GM21423 (cell line): ENCODE measurements at regions not wholly inside any gene's neighbourhood (a gene's known extent, or its start where the extent isn't known, plus 50 kb on each side); places are given as distances from the start of the nearest gene placed in this dataset.
"Not testable (repeated sequence)": the region's sequence is repeated elsewhere in the genome, so short reads cannot be mapped to it uniquely, and the experiment has no call there.

Source experiments
- ATAC-seq: cut with Tn5 transposase; IDR thresholded peaks from one replicate; pipeline ENCODE4 v1.9.1; 2021; ENCODE audit warnings: mild to moderate bottlenecking, moderate library complexity; ENCODE audit not compliant: unreplicated experiment

DNA sequence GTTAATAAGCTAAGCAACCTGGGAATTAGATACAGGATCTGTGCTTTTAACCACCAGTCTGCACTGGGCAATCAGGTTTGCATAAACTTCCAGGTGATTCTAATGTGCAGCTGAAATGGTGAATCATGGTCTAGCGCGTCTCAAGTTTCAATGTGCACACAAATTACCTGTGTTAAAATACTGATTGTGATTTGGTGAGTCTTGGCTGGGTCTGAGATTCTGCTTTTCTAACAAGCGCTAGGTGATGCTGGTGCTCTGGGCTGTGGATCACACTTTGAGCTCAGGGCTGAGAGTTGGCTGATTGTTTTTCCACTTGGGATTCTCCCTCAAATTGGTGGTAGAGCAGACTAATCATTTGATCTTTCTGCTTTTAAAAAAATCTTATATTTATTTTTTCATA lies 124.8 kb downstream of the C12orf75 start:
- ATAC-seq = no peak

DNA sequence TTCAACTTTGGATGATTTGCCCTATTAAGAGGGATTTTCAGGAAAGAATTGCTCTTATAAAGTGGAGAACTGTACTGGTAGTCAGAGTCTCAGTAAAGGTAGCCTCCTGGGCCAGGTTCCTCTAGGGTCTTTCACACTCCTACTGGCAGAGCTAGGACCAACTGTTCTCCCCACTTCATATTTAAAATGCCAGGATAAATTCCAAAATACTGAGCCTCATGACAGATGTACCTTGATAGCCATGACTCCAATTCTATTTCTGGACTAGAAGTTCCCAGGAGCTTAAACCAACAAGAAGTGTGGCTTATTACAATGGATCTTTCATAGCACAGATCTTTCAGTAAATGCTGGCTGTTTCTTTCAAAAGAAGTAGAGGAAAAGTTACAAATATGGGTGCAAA lies 126.5 kb downstream of the C12orf75 start:
- no peak for ATAC-seq

DNA sequence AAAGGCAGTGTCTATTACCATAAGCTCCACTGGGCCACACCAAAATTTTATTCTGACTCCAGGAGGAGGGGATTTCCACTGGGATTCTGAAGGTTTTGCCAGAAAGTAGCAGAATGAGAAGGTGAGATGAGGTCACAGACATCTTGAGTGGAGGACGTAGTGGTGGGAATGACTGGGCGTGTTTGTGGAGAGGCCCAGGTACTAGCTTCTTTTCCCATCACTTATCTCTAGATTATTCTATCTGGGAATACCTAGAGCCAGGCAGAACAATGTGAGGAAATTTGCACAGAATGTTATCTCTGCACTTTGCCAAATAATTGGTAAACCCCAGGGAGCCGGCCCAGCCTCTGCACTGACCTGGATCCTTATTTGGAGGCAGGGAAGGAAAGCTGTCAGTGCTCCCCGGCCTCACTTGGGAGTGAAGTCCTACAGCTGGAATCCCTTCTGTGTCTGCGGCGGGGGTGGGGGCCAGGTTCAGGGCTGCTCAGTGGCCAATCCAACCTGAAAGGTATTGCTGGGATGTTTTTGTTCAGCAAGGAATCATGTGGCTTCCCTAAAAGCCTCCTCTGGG lies 129.4 kb downstream of the C12orf75 start:
- ATAC-seq = no peak

DNA sequence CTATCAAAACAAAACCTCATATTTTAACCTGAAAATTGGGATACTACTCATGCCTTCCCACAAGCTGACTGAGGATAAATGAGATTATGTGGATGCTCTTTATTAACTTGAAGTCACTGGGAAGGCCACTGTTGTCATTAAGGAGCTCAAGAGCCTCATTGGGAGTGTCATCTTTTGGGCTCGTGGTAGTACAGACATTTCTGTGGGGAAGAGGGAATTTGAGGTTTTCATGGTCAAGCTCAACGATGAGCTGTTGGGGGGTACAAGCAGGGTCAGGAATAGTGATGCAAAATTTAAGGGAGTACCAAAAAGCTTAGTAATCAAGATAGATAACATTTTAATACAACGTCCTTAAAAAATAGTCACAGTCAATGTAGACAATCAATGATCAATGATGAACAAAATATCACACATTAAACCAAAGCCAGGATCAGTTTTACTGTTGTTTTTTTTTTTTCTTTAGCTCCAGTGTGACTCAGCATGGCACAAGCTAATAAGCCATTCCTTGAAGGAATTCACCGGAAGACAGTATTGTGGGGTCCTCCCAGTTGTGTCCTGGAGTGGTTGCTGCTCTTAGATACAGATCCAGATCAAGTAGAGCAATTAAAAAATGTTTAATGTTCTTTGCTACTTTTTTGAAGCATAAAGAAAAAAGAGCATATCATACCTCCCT lies 130.9 kb downstream of the C12orf75 start:
- ATAC-seq = no peak

DNA sequence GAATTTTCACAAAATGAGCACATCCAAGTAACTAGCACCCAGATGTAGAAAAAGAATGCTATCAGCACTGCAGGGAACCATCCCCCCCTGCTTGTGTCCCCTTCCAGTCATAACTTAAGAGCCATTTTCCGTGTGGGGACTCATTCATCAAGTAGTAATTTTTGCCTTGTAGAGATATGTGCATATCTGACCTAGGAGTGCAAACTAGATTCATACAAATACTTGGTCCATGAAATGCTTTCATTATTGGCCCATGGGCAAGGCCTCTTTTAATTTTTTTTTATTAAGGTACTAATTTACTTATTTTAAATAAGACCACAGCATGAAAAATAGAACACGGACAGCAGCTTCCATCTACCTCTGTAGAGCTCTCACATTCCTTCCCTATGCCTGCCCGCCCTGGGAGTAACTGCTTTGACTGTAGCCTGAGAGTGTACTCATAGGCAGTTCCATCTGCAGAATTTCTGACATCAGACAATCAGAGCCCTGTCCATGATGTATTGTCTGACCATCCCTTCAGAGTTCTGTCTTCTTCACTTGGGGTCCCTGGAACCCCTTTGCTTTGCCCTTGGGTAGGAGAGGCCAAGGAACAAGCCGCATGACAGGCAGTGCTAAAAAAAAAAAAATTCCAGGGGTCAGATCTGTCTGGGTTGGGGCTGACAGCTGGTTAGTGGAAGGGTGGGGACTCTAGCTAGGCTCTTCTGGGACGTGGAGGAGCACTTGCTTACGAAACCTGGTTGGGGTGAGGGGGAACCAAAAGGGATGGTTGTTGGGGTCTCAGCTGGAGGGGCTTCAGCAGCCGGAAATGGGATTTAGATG lies 131.7 kb downstream of the C12orf75 start:
- ATAC-seq = no peak

DNA sequence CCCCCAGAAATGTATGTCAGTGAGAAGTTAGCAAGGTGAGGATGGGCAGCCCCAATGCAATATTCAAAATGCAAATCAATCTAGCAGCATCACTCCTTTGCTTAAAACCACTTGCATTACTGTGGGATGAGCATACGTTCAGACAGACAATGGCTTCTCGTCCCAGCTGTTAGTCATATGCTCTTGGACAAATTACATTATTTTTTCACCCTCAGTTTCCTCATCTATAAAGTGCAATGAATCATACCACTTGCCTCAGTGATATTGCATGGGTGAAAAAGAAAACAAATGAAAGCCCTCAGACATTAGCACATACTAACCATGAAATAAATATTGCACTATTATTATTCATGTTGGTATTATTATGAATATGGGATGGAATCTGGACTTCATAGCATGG lies 132.3 kb downstream of the C12orf75 start:
- no peak for ATAC-seq

DNA sequence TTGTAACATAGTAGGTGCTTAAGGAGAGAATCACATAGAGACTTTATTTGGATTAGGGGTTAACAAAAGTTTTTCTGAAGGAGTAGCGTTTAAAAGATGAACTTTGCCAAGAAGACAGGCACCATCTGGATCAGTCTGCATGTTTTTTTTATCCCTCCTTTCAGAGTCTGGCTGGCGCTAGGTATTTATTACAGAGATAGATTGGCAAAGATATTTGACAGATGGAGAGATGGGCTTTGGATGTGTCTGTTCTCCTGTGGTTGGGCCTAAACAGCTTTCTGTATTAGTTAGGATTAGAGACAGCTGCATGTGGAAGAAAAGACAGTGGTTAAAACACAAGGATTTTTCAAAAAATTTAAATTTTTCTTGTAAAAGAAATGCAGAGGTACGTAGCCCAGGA lies 133.9 kb downstream of the C12orf75 start:
- ATAC-seq = no peak

DNA sequence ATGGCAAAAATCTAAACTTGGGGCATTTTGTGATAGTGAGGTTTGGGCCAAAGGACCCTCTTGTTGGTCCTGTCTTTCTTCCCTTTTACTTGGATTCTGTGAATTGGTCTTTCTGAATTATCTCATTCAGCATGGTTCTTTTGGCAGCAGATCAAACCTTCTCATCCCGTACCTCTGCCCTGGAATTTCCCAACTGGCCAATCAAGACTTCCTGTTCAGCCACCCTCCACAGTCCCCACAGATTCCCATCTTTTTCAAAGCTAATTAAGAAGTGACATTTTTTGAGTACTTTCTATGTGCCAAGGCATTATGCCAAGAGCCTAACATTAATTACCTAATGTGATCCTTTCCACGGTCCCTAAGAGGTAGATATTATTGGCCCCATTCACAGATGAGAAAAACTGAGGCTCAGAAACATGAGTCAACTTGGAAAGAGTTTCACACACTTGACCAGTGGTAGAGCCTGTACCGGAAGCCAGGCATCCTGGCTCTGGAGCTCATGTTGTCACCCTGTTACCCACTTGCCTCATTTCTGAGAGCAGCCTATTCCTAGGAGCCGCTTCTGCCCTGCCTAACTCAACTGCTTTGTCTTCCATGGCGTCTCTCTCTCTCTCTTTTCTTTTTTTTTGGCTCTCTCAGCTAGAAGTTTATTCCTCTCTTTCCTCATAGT lies 135.9 kb downstream of the C12orf75 start:
- no peak for ATAC-seq

DNA sequence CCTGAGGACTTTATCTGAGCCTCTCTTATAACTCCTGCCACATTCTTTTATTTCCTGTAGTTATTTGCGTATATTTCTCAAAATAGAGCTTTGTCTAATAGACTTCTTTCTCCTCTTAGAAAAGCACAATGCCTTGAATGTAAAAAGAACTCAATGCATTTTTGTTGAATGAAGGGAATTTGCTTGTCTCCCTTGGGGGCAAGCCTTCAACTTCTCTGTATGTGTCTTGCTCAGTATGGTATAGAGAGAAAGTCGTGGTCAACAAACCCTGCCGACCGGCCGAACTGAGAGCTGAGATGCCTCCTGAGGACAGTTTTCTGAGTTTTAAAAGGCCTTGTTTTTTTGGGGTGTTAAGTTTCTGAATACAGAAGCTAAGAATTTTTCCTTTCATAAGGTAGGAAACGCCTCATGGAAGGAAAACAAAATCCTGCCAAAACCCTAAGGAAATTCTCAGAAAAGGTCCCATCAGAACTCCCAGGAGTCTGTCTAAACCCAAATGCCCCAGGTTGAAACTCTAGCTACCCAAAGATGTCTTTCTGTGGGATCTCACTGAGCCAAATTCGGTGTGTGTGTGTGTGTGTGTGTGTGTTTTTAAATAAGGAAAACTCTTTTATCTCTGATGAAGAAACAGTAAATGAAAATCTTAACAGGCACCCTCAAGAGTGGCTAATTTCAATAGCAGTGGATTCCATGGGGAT lies 136.6 kb downstream of the C12orf75 start:
- no peak for ATAC-seq

DNA sequence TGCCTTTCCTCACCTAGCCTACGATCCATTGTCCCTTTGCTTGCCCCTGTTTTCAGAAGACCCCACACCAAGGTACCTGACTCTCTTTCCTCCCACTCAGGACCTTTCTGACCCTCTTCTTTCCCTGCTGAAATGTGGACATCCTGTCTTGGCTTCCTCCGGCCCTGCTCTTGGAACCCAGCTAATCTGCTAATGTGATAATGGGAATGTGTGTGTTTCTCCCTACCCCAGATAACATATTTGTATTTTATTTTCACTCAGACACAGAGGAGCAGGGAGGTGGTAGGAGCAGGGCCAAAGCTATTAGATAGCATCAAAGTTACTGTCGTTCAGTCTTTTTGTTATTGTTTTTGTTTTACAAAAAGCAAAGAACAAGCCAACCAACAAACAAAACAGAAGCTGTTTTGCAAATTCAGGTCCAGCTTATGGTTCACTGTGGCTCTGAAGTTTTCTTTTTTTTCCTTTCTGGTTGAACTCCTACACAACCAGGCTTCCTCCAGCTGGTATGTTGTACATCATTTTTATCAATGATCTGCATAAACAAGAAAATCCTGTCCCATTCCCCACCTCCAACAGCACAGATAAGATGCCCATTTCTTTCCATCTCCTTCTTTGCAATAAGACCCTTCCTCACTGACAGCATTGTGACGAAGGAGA lies 137.3 kb downstream of the C12orf75 start:
- ATAC-seq = no peak

DNA sequence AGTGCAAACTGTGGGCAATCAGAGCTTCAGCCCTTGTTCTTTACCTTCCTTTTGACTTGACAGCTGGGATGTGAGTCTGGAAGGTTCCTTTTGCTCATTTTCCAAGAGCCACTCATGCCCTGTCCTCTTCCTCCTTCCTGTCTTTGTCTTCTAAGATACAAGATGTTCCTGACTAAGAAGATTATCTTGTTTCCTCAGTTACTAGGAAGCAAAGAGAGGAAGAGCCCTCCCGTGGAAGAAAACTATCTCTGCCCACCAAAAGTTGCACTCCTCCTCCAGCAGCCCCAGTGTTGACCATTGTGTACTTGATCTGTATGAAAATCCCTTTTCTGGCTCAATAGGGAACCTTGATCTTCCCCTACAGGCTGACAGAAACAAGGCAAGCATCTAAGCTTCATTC lies 138.0 kb downstream of the C12orf75 start:
- ATAC-seq = no peak

DNA sequence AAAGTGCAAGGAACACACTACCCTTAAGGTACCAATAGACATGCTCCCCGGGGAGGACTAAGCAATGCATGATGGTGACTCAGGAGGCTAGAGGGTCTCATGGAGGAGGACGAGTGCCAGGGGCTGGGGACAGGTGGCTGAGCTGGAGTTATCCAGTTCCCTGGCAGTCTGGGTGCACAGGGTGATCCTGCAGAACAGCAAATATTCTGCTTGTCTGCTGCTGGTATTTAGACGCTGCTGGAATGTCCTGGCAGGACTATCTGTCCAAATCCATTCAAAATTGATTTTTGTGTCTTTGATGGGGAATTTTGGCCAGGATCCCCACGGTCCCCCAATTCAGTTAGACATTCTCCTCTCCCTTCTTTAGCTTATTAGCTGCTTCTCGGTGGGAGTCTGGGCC lies 138.7 kb downstream of the C12orf75 start:
- ATAC-seq = no peak

DNA sequence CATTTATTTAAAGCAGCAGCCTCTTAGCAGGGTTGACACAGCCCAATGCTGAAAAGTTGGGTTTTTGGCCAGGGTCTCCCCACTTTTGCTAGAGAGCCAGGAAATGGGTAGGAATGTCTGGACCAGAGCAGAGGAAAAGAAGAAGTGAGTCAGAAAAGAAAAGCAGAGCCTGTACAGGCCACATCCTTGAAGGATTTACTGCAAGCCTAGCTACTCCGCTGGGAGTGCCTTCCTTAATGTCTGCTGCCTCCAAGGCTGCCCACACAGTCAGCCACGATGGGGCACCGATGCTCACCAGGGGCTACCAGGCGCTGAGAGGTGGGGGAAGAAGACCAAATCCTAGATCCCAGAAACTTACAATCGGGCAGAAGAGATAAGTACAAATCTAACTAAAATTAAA lies 139.2 kb downstream of the C12orf75 start:
- ATAC-seq = no peak

DNA sequence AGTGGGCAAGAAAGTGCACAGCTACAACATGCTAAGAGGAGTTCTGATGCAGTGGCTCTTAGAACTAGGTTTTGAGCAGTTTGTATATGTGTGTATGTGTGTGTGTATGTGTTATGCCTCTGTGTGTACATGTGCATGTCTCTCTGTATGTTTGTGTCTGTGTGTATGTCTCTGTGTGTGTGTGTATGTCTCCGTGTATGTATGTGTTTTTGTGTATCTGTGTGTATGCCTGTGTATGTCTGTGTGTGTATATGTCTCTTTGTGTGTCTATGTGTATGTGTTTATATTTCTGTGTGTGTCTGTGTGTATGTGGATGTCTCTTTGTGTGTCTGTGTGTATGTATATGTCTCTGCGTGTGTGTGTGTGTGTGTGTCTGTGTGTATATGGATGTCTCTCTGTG lies 139.6 kb downstream of the C12orf75 start:
- no peak for ATAC-seq

DNA sequence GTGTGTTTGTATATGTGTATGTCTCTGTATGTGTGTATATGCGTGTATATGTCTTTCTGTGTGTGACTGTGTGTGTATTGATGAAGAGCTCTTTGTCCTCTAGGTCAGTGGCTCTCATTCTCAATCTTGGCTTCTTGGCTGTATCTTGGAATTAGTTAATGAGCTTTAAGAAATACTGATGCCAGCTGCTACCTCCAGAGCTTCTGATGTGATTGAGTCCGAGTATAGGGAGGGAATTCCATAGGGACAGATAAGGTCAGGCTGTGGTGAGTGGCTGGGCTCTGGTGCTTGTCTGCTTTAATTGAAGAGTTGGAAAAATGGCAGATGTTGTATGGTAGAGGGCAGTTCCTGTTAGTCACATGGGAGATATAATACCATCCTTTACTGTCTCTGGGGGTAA lies 140.1 kb downstream of the C12orf75 start:
- ATAC-seq = no peak

DNA sequence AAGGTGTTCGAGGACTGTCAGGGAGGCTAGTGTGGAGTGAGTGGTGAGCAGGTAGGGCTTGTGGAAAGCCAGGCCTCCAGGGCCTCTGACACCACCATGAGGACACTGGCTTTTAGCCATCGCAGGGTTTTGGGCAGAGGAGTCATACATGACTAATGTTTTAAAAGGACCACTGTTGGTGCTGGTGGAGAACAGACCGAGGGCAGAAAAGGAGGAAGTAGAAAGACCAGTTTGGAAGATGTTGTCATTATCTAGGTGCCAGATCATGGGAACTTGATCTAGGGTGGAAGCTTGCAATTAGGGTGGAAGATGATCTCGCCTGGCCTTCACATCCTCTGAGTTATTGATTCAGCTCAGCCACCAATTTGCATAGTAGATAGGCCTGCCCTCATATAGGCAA lies 144.2 kb downstream of the C12orf75 start:
- no peak for ATAC-seq

DNA sequence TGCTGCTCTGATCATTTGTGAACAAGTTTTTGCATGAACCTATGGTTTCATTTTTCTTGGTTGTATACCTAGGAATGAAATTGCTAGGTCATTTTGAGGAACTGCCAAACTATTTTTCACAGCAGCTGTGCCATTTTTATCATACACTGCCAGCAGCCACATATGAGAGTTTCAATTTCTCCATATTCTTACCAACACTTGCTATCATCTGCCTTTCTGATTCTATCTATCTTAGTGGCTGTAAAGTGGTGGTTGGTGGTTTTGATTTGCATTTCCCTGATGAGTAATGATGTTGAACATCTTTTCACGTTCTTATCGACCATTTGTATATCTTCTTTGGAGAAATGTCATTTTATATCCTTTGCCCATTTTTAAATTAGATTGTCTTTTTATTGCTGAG lies 146.1 kb downstream of the C12orf75 start:
- ATAC-seq = no peak

DNA sequence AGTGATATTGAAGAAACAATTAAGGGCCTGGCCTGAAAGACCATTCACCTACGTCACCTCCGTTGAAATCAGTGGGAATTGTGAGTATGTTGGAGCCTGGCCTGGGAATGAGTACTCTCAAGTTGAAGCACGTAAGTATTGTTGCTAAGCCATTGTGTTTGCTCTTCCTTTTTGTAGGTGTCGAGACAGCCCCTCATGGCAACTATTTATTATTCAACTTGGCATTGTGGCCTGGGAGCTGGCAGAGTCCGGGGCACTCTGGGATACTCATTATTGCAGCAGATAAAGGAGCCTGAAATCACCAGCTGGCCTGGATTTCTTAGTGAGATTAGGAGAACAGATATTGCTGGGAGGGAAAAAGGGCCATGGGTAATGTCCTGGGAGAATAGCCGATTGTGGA lies 147.4 kb downstream of the C12orf75 start:
- ATAC-seq = no peak

DNA sequence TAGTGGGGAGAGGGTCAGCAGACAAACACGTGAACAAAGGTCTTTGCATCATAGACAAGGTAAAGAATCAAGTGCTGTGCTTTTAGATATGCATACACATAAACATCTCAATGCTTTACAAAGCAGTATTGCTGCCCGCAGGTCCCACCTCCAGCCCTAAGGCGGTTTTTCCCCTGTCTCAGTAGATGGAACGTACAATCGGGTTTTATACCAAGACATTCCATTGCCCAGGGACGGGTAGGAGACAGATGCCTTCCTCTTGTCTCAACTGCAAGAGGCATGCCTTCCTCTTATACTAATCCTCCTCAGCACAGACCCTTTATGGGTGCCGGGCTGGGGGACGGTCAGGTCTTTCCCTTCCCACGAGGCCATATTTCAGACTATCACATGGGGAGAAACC lies 148.3 kb downstream of the C12orf75 start:
- not testable (repeated sequence) for ATAC-seq

DNA sequence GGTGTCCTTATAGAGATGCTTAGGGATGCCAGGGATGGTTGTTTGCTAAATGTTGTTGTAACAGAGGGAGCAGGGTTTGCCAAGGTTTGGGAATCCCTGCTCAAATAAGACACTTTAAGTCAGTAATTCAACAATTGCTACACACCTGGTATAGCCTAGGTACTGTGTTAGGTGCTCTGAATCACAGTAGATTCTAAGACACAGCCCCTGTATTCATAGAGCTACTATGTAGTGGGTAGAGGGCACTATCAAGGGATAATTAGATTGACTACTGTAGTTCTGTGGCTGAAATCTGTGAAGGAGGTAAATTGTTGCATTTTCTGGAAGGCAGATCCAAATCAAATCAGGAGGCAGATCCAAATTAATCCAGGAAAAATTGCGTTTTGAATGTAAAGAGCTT lies 149.2 kb downstream of the C12orf75 start:
- ATAC-seq = no peak

DNA sequence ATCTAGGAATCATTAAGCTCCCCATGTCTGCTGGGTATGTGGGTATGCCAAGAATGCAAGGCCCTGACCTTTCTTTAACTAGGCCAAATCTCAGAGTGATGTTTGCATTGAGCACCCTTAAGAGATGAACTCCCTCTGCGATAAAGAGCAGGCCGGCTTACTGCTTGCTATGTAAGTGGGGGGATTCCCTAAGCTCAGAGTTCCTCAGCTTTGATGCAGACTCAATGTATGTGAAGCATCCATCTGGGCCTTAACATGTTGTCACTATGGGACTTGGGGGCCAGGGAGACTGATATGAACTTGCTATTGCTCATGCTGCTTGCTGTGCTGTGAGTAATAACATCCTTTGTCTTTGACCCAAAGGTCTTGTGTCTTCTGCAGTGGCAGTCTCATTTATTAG lies 149.7 kb downstream of the C12orf75 start:
- no peak for ATAC-seq
